ENCODE measurements at regions not wholly inside any gene's neighbourhood (a gene's known extent, or its start where the extent isn't known, plus 50 kb on each side); places are given as distances from the start of the nearest gene placed in this dataset.

DNA sequence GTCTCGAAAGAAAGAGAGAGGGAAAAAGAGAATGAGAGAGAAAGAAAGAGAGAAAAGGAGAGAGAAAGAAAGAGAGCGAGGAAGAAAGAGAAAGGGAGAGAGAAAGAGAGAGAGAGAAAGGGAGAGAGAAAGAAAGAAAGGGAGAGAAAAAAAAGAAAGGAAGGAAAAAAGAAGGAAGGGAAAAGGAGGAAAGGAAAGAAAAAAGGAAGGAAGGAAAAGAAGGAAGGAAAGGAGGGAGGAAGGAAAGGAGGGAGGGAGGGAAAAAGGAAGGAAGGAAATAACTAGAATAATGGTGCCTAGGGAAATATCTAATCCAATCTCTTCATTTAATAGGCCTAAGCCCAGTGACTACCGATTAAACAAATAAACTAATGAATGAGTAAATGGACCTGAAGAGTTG is 85.4 kb upstream of the LYZL1 start:
- no peak for TF ChIP-seq POLR2A (IDR thresholded peaks at IDR 0.05)
- TF ChIP-seq, protein P1, sequence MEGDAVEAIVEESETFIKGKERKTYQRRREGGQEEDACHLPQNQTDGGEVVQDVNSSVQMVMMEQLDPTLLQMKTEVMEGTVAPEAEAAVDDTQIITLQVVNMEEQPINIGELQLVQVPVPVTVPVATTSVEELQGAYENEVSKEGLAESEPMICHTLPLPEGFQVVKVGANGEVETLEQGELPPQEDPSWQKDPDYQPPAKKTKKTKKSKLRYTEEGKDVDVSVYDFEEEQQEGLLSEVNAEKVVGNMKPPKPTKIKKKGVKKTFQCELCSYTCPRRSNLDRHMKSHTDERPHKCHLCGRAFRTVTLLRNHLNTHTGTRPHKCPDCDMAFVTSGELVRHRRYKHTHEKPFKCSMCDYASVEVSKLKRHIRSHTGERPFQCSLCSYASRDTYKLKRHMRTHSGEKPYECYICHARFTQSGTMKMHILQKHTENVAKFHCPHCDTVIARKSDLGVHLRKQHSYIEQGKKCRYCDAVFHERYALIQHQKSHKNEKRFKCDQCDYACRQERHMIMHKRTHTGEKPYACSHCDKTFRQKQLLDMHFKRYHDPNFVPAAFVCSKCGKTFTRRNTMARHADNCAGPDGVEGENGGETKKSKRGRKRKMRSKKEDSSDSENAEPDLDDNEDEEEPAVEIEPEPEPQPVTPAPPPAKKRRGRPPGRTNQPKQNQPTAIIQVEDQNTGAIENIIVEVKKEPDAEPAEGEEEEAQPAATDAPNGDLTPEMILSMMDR (IDR thresholded peaks at IDR 0.05): no peak

All from heart left ventricle (tissue), 13 donors.